ENCODE measurements at regions not wholly inside any gene's neighbourhood (a gene's known extent, or its start where the extent isn't known, plus 50 kb on each side); places are given as distances from the start of the nearest gene placed in this dataset.

DNA sequence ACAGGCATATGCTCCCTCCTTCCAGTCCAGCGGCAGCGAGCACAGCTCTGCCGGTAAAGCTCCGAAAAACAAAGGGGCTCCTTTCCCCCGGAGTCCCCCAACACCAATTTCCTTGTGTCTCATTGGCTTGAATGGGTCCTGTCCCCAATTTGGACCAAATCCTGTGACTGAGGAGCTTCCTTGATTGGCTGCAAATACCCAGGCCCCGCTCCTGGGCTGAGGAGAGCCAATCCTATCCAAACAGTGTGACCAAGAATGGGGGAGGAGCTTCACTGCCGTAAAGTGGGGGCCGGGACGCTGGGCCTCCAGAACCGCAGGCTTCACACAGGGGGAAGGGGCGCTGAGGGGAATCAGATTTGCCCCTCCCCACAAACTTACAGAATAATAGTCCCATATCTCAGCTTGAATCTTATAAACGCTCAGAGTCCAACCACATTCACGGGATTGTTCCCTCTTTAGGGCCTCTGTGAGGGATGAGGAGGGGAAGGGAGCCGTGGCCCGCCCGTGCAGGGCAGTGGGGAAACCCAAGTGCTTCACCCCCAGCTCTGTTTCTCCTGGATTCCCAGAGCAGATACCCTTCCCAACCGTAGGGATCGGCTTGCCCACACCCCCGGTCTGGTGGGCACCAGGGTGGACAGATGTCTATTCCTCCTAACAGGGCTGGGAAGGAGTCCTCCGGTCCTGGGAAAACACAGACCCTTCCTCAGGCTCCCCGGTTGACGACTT, 141.0 kb upstream of the MLN start:
- TF ChIP-seq, protein P1, sequence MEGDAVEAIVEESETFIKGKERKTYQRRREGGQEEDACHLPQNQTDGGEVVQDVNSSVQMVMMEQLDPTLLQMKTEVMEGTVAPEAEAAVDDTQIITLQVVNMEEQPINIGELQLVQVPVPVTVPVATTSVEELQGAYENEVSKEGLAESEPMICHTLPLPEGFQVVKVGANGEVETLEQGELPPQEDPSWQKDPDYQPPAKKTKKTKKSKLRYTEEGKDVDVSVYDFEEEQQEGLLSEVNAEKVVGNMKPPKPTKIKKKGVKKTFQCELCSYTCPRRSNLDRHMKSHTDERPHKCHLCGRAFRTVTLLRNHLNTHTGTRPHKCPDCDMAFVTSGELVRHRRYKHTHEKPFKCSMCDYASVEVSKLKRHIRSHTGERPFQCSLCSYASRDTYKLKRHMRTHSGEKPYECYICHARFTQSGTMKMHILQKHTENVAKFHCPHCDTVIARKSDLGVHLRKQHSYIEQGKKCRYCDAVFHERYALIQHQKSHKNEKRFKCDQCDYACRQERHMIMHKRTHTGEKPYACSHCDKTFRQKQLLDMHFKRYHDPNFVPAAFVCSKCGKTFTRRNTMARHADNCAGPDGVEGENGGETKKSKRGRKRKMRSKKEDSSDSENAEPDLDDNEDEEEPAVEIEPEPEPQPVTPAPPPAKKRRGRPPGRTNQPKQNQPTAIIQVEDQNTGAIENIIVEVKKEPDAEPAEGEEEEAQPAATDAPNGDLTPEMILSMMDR (IDR thresholded peaks at IDR 0.05; ENCODE audit: insufficient read depth, low read length, poor library complexity, severe bottlenecking): no peak

DNA sequence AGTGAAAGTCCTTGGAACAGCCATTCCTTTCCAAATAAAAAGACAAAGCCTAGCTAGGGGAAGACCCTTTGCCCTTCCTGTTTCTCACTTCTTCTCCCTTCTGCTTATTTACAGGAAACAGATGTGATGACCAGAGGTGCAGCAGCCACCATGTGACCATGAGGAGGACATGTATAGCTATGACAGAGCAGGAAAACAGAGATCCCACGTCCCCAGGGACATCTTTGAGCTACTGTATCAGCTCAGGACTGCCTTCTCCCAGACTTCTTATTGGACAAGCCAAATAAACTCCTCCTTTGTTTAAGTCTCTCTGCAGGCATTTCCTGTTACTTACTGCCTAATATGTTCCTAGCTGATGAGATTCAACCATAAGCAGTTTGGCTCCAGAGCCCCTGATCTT, 133.1 kb upstream of the MLN start:
- no peak for DNase-seq (ENCODE audit: low read depth)
- no peak overlapping the region for H3K4me3 ChIP-seq (ENCODE audit: low read depth, low read length)
- TF ChIP-seq, protein P1 (IDR thresholded peaks at IDR 0.05; ENCODE audit: insufficient read depth, low read length, poor library complexity, severe bottlenecking): no peak
- peaks cover 43% of the 10 kb centered on the region for H3K27me3 ChIP-seq (ENCODE audit: control insufficient read depth, insufficient read depth, low read length)
- H3K36me3 ChIP-seq (ENCODE audit: control insufficient read depth, insufficient read depth, low read length): no peaks in the 10 kb centered on the region

More for the DNA sequence above, 141.0 kb upstream of the MLN start:
- H3K36me3 ChIP-seq (ENCODE audit: control insufficient read depth, insufficient read depth, low read length): no peaks in the 10 kb centered on the region
- no peak for DNase-seq (ENCODE audit: low read depth)
- H3K4me3 ChIP-seq (ENCODE audit: low read depth, low read length): no peak overlapping the region
- H3K27me3 ChIP-seq (ENCODE audit: control insufficient read depth, insufficient read depth, low read length): peaks cover 18% of the 10 kb centered on the region

DNA sequence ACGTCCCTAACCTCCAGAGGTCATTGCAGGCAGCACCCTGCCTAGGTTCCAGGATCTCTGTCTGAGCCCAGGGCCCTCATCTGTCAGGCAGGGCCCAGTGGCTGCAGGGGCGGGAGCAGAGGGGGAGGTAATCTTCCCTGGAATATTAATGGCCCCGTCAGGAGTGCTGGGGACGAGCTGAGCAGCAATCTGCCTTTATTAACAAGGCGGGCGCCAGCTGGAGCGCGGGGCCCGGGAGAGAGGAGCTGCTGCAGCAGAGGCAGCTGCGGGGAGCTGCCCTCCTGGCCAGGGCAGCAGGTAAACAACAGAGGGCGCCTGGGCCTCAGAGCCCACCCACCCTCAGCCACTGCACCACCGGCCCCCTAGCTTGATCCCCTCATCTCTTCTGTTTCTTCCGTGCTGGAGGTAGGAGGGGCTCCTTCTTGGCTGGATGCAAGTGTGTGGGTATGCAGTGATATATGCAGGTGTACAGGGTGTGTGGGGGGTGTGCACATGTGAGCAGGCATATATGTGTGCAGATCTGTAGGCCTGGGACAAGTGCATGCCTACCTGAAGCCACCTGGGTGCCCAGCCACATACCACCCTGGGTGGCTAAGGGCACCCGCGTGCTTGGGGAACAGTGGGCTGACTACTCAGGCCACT, 131.8 kb upstream of the MLN start:
- Histone ChIP-seq H3K4me3 (ENCODE audit: low read depth, low read length) (no peak overlapping the region), H3K36me3 (ENCODE audit: control insufficient read depth, insufficient read depth, low read length) (no peaks in the 10 kb centered on the region), H3K27me3 (ENCODE audit: control insufficient read depth, insufficient read depth, low read length) (peaks cover 41% of the 10 kb centered on the region)
- no peak for DNase-seq (ENCODE audit: low read depth)
- TF ChIP-seq, protein P1 (IDR thresholded peaks at IDR 0.05; ENCODE audit: insufficient read depth, low read length, poor library complexity, severe bottlenecking): no peak

DNA sequence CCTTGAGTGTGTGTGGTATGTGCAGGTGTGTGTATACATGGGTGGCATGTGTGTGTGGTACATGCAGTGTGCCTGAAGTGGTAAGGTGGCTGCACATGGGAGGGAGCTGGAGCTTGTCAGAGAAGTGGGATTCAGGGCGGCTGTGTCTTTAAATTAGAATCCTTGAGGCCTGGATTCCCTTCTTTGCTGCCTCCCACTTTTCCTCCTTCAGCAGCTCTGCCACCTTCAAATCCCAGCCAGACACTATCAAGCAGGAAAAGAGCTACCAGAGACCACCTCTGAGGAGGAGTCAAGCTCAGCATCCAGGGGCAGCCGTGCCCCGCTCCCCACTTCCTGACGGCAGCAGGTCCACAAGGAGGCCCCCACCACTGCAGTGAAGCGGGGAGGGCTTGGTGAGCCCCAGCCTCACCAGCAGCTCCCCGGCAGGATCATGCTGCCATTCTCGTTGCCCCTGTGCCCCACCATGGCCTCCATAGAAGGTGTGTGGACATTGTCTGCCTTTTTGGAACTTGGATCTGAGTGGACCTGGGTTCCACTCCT, 131.0 kb upstream of the MLN start:
- peaks cover 41% of the 10 kb centered on the region for H3K27me3 ChIP-seq (ENCODE audit: control insufficient read depth, insufficient read depth, low read length)
- no peaks in the 10 kb centered on the region for H3K36me3 ChIP-seq (ENCODE audit: control insufficient read depth, insufficient read depth, low read length)
- DNase-seq (ENCODE audit: low read depth): no peak
- TF ChIP-seq, protein P1 (IDR thresholded peaks at IDR 0.05; ENCODE audit: insufficient read depth, low read length, poor library complexity, severe bottlenecking): no peak
- no peak overlapping the region for H3K4me3 ChIP-seq (ENCODE audit: low read depth, low read length)

DNA sequence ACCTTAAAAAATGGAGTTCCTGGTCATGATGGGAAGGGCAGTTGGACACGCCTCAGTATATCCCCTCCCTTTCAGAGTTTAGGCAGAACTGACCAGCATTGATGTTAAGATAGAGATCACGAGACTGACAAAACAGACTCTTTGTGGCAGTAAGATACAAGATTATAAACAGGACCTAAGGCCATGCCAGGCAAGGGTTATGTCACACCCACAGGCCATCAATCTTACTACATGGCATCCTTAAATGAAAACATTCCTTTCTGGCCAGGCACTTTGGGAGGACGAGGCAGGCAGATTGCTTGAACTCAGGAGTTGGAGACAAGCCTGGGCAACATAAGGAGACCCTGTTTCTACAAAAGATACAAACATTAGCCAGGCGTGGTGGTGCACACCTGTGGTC, 129.3 kb upstream of the MLN start:
- DNase-seq (ENCODE audit: low read depth): no peak
- TF ChIP-seq, protein P1 (IDR thresholded peaks at IDR 0.05; ENCODE audit: insufficient read depth, low read length, poor library complexity, severe bottlenecking): no peak
- Histone ChIP-seq H3K36me3 (ENCODE audit: control insufficient read depth, insufficient read depth, low read length) (no peaks in the 10 kb centered on the region), H3K27me3 (ENCODE audit: control insufficient read depth, insufficient read depth, low read length) (peaks cover 34% of the 10 kb centered on the region), H3K4me3 (ENCODE audit: low read depth, low read length) (no peak overlapping the region)

All from kidney epithelial cell (primary cell).